HG03460 (cell line): ENCODE measurements at regions not wholly inside any gene's neighbourhood (a gene's known extent, or its start where the extent isn't known, plus 50 kb on each side); places are given as distances from the start of the nearest gene placed in this dataset.
A peak's percentile ranks its signal among the peaks of the same experiment; 100 is the strongest.

Experiments used
- ATAC-seq: cut with Tn5 transposase; IDR thresholded peaks from one replicate; pipeline ENCODE4 v1.9.1; 2021; ENCODE audit not compliant: unreplicated experiment

DNA sequence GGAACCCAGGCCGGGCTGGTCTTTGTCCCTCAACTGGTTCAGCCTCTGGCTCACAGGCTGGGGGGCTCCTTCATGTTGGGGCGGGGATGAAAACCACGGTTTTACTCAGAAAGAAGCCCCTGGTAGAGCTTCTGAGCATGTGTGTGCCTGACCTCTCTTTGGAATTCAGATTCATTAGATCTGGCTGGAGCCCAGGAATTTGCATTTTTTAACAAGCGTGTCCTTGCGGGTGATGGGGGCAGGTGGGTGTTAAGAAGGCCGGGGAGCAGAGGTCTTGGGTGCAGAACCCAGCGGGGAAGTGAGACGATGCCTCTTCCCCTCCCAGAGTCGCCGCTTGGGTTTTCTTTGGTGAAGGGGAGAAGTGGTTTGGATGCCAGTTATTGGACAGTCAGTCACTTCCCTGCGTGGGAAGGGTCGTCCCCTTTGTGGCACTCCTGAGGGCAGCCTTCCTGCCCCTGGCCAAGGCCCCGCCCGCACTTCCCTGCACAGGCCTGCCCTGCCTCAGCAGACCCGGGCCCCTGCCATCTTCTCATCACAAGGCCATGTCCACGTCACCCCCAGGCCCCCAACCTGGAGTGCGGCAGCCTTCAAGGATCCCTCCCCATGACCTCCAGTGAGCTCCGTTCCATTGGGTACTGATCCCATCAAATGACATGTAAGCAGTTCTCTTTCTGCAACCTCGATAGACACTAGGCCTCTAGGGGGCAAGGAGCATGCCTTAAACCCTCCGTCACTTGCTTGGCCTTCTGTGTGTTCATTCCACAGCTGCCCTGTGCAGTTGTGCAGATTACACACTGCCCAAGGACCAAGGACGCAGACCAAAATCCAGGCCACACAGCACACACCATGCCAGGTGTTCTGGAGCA lies 177.7 kb upstream of the CIBAR2 start:
- ATAC-seq = no peak

DNA sequence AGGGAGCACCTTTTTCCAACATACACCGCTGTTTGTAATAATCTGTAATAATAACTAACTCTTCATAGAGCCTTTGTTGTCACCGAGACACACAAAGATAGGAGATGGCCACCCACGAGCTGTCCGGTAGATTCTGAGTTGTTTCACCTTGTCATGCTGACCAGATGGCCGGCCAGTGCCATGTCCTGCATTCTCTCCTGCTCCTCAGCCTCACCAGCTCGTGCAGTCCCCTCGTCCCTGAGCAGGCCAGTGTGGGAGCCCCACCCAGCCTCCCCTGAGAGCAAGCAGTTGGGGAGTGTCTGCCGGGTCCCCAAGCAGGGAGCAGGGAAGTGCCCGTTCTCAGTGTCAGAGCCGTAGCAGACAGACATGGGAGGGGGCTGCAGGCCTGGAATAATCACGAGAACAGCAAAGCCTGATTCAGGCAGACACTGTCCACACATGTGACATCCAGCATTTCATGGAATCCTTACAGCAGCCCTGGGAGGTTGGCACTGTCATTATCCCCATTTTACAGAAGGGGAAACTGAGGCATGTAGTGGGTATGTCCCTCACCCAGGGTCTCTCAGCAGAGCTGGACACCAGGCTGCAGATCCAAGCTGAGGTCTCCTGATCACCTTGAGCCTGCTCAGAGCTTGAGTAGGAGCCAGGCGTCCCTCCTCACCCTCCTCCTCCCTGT lies 178.5 kb upstream of the CIBAR2 start:
- ATAC-seq = no peak

DNA sequence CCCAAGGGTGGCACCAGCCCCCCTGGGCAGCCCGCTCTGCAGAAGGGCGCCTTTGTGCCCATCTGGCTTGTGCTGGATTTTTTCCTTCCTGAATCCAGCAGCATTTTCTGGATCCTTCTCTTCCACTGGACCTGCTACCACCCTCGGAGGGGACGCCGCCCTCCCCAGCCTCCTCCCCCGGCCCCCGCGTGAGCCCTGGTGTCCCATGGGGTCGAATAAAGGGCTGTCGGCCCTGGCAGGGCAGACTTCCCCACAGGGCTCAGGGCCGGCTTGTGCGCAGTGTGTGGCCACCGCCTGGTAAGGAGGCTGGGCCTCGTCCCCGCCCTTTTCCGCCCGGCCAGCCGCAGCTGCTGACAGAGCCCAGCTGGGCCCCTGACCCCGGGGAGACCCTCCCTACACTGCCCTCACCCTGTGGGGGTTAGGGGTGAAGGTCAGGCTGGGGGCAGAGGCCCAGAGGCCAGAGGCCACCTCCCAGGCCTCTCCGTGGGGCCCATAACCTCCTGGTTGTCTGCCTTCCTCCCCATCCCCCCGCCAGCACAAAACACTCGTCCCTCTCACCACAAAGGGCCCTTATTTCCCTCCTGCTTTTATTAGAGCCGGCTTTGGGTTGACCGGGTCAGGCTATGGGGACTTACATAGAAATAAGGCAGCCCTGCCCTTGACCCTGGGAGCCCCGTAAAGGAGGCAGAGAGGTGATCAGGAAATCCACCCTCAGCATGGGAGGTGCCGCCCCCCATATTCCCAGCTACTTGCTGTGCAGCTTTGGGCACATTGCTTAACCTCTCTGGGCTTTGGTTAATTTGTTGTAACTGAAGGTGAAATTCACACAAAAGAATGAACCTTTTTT lies 179.3 kb upstream of the CIBAR2 start:
- no peak for ATAC-seq

DNA sequence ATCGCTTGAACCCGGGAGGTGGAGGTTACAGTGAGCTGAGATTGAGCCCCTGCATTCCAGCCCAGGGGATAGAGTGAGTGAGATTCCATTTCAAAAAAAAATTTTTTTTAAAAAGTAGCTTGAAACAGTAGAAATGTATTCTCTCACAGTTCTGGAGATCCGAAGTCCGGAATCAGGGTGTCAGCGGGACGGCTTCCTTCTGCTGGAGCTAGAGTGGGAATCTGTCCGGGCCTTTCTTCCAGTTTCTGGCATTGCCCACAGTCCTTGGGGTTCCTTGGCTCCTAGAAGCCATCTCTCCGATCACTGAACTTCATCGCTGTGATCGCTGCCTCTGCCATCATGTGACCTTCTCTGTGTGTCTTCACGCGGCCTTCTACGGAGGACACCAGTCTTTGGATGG lies 181.2 kb upstream of the CIBAR2 start:
- ATAC-seq = no peak

DNA sequence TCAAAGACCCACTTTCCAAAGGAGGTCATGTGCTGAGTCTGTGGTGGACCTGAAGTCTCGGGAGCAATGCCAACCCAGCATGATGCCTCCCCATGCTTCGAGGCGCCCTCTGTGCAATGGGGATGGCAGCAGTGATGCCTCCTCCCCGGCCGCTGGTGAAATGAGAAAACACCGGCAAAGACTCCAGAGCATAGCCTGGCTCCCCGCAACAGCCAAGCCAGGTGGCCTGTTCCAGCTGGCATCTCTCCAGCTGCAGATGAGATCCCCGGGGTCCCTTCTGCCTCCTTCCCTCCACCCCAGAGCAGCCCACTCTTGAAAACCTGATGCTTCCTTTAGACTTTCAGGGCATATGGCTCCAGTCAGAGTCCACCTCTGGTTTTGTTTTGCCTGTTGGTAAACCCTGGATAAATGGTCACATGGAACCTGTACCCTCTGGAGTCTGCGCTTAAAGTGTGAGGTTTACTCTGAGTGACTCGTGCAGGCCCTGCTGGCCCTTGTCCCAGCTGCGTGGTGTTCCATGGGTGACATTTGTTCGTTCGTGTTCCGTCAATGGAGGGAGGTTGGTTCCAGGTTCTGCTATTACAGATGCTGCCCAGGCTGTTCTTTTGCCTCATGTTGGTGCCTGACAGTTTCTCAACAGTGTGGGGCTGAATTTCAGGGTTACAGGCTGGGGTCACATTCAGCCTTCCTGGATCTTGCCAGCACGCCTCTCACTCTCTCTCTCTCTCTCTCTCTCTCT lies 181.8 kb upstream of the CIBAR2 start:
- no peak for ATAC-seq

DNA sequence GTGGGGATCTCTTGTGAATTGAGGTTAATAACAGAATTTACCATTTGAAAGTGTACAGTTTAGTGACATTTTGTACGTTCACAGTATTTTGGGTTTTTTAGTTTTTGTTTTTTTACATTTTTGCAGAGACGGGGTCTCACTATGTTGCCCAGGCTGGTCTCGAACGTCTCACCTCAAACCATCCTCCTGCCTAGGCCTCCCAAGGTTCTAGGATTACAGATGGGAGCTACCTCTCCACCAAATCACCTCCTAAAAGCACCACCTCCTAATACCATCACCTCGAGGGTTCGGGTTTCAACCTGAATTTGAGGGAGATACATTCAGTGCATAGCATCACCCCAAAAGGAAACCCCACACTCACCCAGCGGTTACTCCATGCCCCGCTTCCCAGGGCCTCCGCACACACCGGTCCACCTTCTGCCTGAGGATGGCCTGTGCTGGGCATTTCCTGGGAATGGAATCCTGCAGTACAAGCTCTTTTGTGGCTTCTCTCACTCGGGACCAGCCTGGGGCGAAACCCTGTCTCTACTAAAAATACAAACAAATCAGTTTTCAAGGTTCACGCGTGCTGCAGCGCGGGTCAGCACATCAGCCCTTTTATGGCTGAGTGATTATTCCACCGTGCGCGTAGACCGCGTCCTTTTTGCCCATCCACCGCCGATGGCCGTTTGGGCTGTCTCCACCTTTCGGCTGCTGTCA lies 182.7 kb upstream of the CIBAR2 start:
- no peak for ATAC-seq

DNA sequence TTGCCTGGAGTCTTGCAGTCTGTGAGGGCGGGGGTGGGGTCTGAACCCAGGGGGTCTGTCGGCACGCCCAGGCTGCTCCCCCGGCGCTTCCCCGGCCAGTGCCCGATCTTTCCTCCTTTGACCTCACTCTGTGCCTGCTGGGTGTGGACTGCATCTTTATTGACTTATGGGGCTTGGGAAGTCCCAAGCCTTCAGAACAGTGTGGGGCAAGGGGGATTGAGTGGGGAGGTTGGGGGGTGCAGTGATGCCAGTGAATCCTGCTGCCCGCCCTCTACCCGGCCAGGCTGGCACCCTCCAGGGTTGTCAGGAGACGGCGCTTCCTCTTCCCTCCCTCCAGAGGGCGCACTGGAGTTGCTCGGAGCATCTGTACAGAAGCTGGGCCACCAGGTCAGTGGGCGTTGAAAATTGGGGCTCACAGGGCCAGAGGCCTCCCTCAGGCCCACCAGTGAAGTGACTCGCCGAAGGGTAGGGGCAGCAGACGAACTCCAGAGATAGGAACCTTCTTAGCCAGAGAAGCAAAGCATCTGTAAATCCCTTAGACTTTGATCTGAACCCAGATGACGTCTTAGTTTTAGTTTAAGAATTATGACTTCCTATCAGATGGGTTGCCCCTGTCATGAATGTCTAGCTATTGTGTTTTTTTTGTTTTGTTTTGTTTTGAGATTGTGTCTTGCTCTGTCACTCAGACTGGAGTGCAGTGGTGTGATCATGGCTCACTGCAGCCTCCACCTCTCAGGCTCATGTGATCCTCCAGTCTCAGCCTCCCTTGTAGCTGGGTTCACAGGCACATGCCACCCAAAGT lies 184.8 kb upstream of the CIBAR2 start:
- ATAC-seq = no peak

DNA sequence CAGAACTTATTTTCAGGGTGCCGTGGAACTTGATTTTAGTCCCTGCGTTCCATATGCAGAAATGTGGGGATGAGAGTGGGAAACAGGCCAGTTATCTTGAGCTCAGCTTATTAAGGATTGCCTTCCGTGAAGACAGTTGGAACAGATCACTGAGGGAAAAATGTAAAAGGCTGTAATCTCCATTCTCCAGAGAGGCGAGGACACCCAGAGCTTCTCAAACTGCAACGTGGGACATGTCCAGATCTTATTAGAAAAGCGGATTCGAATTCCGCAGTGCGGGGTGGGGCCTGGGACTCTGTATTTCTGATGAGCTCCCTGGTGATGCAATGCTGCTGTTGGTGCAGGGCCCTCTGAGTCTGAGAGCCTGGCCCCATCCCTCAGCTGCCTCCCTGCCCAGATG lies 185.6 kb upstream of the CIBAR2 start:
- ATAC-seq = no peak

DNA sequence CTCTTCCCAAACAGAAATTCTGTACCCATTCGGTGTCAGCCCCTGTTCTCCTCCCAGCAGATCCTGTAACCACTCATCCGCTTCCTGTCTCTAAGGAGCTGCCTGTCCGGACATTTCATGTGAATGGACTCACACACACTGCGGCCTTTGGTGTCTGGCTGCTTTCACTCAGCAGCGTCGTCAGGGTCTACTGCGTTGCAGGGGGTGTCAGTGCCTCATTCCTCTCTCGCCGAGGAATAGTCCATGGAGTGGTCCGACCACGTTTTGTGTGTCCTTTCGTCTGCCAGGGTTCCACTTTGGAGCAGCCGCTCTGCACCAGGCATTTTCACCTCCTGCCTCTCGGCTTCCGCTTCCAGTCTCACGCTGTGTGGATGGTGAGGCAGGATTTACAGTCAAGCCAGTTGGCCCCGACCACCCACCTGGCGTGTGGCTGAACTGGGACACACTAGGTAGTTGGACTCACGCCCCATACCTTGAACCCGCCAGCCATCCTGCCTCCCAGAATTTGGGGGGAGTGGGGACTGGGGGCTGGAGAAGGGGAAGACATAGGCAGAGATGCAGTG lies 188.2 kb upstream of the CIBAR2 start:
- ATAC-seq = no peak

DNA sequence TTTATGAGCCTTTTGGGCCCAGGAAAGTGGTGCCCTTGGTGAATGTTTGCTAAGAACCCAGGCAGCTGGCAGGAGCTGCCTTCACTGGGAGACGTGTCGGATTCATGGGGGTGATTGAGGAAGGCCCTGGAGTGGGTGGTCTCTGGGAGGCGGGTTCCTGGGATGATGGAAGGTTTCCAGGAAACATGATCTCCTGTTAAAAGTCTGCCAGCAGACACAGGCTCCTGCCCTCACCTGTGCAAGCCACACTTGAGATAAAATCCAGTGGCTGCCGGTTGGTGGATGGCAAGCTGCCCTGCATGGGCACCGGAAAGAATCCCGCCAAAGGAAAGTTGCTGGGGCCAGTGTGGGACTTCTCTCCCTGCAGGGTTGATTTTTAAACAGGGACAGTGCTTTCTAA lies 189.0 kb upstream of the CIBAR2 start:
- no peak for ATAC-seq

DNA sequence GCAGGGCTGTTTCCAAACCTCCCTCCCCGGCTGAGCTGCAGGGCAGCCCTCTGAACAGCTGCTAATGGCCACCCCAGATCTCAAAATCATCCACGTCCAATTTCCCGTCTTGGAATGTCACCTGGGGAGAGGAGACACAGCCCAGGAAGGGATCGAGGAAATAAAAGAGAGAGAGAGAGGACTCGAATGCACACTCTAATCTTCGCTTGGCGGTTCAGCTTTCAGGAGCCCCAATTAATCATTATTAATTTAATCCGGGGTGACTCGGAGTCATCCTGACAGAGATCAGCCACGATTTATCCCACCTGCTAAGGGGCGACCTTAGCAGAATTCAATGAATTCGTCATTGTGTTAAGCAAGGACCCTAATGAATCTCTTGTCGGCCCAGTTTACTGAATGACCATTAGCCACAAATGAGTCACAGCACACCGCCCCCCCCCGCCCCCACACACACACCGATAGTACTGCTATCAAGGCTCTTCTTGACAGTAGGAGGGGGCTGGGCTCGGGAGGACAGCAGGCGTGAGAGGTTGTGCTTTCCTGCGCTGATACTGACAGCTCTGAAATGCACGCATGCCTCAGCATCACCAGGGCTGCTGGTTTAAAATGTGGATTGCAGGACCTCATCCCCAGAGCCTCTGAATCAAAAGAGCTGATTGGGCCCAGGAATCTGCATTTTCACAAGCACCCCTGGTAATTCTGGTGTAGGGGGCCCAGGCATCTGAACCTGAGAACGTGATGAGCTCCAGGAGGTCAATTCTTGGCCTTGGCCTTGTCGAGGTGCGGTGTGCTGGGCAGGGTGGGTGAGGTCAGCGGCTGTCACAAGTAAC lies 190.0 kb upstream of the CIBAR2 start:
- no peak for ATAC-seq

DNA sequence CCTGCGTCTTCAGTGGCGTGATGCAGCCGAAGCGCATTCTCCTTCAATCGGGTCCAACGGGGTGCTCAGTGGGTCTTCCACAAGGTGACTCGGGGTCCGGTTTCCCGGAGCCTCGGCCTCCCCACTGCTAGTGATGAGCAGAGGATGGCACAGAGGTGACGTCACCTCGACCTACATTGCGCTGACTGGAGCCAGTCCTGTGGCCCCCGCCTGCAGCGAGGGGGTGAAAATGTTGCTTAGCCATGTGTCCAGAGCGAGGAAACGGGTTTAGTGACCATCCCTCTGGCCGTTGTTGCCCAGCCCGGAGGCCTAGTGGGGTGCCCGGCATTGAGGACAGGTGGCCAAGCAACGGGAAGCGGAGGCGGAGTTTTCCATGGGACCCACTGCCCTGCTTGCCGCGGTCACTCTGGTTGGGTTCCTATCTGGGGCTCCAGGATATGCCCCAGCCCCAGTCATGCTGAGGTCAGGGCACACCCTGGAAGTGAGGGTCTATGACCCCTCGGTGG lies 190.6 kb upstream of the CIBAR2 start:
- no peak for ATAC-seq

DNA sequence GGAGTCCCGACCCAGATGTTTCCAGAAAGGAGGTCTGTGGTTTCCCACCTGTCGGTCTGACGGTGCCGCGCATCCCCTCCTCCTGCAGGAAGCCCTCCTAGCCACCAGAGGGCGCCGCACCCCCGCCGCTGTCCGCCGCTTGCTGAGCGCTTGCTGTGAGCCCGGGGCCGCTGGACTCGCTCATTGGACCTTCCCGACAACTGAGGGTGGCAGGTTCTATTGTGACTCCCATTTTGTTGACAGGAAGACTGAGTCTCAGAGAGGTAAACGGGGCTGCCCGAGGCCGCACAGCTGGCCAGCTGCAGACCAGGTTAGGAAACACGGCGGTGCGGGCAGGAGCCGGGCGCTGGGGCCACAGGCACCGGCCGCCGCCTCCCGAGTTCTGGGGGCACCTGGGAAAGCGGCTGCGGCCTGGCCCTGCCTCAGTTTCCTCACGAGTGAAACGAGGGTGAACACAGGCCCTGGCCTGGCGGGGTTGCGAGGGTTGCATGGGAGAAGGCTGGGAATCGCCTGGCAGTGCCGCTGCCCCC lies 191.1 kb upstream of the CIBAR2 start:
- no peak for ATAC-seq

DNA sequence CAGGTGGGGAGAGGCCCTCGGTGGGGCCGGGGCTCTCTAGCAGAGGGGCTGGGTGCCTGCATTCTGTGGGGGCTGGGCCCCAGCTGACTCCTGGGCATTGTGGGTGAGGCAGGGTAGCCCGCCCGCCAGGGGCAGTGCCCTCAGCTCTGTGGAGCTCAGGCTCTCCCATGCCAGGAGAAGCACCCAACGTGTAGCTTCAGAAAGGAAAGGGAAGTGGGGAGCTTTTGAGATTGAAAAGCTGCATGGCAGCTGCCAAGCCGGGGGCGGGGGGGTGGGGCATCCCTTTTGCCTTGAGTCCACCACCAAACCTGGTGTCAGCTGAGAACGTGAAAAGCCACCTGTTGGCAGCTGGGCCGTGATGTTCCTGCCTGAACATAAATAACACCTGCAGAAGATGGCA lies 192.1 kb upstream of the CIBAR2 start:
- ATAC-seq = no peak

DNA sequence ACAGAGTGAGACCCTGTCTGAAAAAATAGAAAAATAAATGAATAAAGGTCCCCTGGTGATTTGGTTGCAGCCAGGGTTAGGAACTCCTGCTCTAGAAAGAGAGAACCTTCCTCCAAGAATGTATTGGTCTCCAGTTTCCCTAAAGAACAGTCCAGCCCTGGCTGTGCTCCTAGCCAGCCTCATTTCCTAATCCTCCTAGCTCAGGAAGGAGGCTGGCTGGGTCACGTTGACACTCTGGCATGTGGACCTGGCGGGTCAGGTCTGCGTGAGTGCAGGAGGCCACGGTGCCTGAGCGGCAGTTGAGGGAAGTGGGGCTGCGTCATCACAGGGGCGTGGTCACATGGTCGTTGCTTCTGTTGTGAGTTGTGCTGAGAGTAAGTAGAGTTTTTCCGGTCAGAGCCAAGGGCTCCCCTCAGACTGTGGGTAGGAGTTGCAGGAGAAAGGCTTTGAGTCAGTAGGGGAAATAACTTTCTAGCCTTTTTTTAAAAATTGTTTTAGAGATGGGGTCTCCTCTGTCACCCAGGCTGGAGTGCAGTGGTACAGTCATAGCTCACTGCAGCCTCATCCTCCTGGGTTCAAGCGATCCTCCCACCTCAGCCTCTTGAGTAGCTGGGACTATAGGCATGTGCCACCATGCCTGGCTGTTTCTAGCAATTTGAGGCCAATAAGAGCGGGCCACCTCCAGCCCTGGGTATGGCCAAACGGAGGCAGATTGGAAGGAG lies 194.0 kb upstream of the CIBAR2 start:
- peak; percentile 74 for ATAC-seq

DNA sequence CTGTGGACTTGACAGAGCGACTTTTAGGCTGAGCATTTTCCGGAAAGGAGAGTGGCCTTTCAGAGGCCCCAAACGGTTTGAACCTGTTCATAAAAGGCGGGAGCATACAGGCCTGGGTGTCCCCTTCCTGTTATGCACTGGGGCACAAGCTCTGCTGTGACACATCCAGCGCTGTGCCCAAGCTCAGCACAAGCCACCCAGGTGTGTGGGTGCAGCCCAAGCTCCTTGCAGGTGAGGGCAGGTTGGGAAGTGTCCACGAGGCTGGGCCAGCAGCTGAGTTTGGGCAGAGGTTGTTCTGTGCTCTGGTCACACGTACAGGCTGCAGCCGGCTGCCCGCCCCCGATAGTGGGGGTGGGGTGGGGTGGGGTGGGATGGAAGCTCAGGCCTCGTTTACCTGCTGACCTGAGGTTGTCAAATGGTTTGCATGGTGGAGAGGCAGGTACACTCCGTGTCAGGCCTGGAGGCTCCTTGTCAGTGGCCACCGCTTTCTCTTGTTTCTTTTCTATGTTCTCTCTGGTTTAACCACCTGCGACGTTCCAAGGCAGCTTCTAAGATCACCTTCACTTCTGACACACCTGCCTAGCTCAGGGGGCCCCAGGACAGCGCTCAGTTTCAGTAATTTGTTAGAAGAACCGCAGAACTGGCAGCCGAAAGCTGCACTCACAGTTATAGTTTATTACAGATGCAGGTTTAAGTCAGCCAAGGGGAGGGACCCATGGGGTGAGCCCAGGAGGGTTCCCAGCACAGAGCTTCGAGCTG lies 194.7 kb upstream of the CIBAR2 start:
- ATAC-seq = no peak
